ENCODE measurements at regions not wholly inside any gene's neighbourhood (a gene's known extent, or its start where the extent isn't known, plus 50 kb on each side); places are given as distances from the start of the nearest gene placed in this dataset.

DNA sequence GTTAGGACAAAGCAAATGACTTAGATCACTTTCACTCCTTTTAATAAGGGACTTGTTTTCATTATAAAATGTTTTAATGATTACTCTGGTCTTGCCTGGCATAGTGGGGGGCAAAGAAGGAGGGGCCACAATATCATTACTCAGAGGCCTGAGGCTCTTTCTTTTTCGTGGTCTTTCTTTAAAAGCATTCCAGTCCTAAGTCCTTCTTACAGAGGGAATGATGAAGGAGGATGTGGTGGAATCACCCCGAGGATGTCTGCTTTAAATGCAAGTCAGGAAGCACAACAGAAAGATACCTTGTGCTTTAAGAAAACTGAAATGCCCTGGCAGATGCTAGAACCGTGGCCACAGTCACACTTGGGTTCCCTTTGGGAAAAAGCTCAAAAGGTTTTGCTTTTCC is 379.1 kb downstream of the INHBA start:
- H3K4me3 ChIP-seq = no peak overlapping the region
- TF ChIP-seq EZH2phosphoT487 (IDR thresholded peaks at IDR 0.05) (no peak), EZH2 (IDR thresholded peaks at IDR 0.05) (no peak)
- TF ChIP-seq, protein P1, sequence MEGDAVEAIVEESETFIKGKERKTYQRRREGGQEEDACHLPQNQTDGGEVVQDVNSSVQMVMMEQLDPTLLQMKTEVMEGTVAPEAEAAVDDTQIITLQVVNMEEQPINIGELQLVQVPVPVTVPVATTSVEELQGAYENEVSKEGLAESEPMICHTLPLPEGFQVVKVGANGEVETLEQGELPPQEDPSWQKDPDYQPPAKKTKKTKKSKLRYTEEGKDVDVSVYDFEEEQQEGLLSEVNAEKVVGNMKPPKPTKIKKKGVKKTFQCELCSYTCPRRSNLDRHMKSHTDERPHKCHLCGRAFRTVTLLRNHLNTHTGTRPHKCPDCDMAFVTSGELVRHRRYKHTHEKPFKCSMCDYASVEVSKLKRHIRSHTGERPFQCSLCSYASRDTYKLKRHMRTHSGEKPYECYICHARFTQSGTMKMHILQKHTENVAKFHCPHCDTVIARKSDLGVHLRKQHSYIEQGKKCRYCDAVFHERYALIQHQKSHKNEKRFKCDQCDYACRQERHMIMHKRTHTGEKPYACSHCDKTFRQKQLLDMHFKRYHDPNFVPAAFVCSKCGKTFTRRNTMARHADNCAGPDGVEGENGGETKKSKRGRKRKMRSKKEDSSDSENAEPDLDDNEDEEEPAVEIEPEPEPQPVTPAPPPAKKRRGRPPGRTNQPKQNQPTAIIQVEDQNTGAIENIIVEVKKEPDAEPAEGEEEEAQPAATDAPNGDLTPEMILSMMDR (IDR thresholded peaks at IDR 0.05) = no peak
- Mint-ChIP-seq H3K4me1 (no peaks in the 10 kb centered on the region), H3K27me3 (ENCODE audit: insufficient read depth, low read depth) (peaks cover 2% of the 10 kb centered on the region), H3K4me3 (no peak overlapping the region), H3K27ac (no peak overlapping the region), H3K36me3 (no peaks in the 10 kb centered on the region), H3K9me3 (no peaks in the 10 kb centered on the region)
- H3K9ac ChIP-seq = no peak overlapping the region
- H3F3A ChIP-seq (ENCODE audit: low read depth) = peaks cover 2% of the 10 kb centered on the region
- H3K27ac ChIP-seq = no peak overlapping the region
- no peak overlapping the region for H3K4me2 ChIP-seq
- no peaks in the 10 kb centered on the region for H3K9me3 ChIP-seq (ENCODE audit: low read depth)
- H3K4me1 ChIP-seq = no peaks in the 10 kb centered on the region
- H3K27me3 ChIP-seq = no peaks in the 10 kb centered on the region
- DNase-seq (ENCODE audit: low spot score) = no peak
- H4K20me1 ChIP-seq (ENCODE audit: low read depth) = no peaks in the 10 kb centered on the region
- H3K79me2 ChIP-seq (ENCODE audit: low read depth) = no peaks in the 10 kb centered on the region
- peak overlapping the region; percentile 66 for H2AFZ ChIP-seq (replicated peaks)
- H3K36me3 ChIP-seq = no peaks in the 10 kb centered on the region

- no peak overlapping the region for H3K27ac ChIP-seq
- Mint-ChIP-seq H3K9me3 (peaks cover 4% of the 10 kb centered on the region), H3K36me3 (no peaks in the 10 kb centered on the region), H3K27me3 (ENCODE audit: insufficient read depth, low read depth) (no peaks in the 10 kb centered on the region), H3K4me1 (peaks cover 9% of the 10 kb centered on the region), H3K27ac (no peak overlapping the region), H3K4me3 (no peak overlapping the region)
- TF ChIP-seq EZH2phosphoT487 (IDR thresholded peaks at IDR 0.05) (no peak), EZH2 (IDR thresholded peaks at IDR 0.05) (no peak)
- TF ChIP-seq, protein P1 (IDR thresholded peaks at IDR 0.05) = no peak
- H3K4me1 ChIP-seq = peaks cover 12% of the 10 kb centered on the region
- H3K36me3 ChIP-seq = no peaks in the 10 kb centered on the region
- H3K4me3 ChIP-seq = no peak overlapping the region
- no peak overlapping the region for H3K9ac ChIP-seq
- peaks cover 10% of the 10 kb centered on the region for H3F3A ChIP-seq (ENCODE audit: low read depth)
- H4K20me1 ChIP-seq (ENCODE audit: low read depth) = no peaks in the 10 kb centered on the region
- no peak for DNase-seq (ENCODE audit: low spot score)
- H3K27me3 ChIP-seq = no peaks in the 10 kb centered on the region
- no peaks in the 10 kb centered on the region for H3K79me2 ChIP-seq (ENCODE audit: low read depth)
- no peak overlapping the region for H2AFZ ChIP-seq (replicated peaks)
- H3K4me2 ChIP-seq = no peak overlapping the region
- no peaks in the 10 kb centered on the region for H3K9me3 ChIP-seq (ENCODE audit: low read depth)
These were observed 383.3 kb downstream of the INHBA start for GRCh38 chr7:41319581-41319980.

DNA sequence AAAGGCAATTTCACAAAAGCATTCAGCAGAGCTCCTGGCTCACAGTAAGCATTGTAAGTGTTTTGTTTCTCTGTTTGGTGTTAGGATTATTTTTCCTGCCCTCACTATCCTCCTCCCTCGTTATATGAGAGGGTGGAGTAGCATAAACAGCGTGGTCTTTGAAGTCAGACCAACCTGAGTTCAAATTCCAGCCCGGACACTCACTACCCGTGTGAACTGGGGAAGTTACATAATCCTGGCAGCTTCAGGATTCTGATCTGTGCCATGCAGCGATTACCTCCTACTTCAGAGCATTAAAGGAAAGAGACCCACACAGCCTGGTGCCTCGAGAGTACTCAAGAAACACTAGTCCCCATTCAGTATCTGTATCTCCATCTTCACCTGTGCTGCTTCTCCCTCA is 386.5 kb downstream of the INHBA start:
- no peaks in the 10 kb centered on the region for H3K36me3 ChIP-seq
- Mint-ChIP-seq H3K4me1 (peaks cover 9% of the 10 kb centered on the region), H3K36me3 (no peaks in the 10 kb centered on the region), H3K27me3 (ENCODE audit: insufficient read depth, low read depth) (no peaks in the 10 kb centered on the region), H3K27ac (no peak overlapping the region), H3K4me3 (no peak overlapping the region), H3K9me3 (peaks cover 4% of the 10 kb centered on the region)
- H3K4me2 ChIP-seq = no peak overlapping the region
- no peak overlapping the region for H3K9ac ChIP-seq
- H3F3A ChIP-seq (ENCODE audit: low read depth) = peaks cover 7% of the 10 kb centered on the region
- H2AFZ ChIP-seq (replicated peaks) = no peak overlapping the region
- TF ChIP-seq, protein P1 (IDR thresholded peaks at IDR 0.05) = no peak
- TF ChIP-seq EZH2phosphoT487 (IDR thresholded peaks at IDR 0.05) = no peak
- no peak for TF ChIP-seq EZH2 (IDR thresholded peaks at IDR 0.05)
- no peak overlapping the region for H3K4me3 ChIP-seq
- H3K4me1 ChIP-seq = peaks cover 12% of the 10 kb centered on the region
- no peaks in the 10 kb centered on the region for H4K20me1 ChIP-seq (ENCODE audit: low read depth)
- no peaks in the 10 kb centered on the region for H3K79me2 ChIP-seq (ENCODE audit: low read depth)
- no peaks in the 10 kb centered on the region for H3K27me3 ChIP-seq
- DNase-seq (ENCODE audit: low spot score) = no peak
- H3K27ac ChIP-seq = no peak overlapping the region
- H3K9me3 ChIP-seq (ENCODE audit: low read depth) = no peaks in the 10 kb centered on the region

Measured in neural progenitor cell (in vitro differentiated cells).